ENCODE measurements at regions not wholly inside any gene's neighbourhood (a gene's known extent, or its start where the extent isn't known, plus 50 kb on each side); places are given as distances from the start of the nearest gene placed in this dataset.
A peak's percentile ranks its signal among the peaks of the same experiment; 100 is the strongest.
"Not testable (repeated sequence)": the region's sequence is repeated elsewhere in the genome, so short reads cannot be mapped to it uniquely, and the experiment has no call there.

- DNase-seq (ENCODE audit: low read depth): not testable (repeated sequence)
These were observed 915.3 kb upstream of the CRIM1 start for GRCh38 chr2:35440308-35440707.

GRCh38 chr2:35436893-35437292, 918.7 kb upstream of the CRIM1 start:
- DNase-seq (ENCODE audit: low read depth): not testable (repeated sequence)

GRCh38 chr2:35428548-35428947, 927.0 kb upstream of the CRIM1 start:
- peak; percentile 9 for DNase-seq (ENCODE audit: low read depth)

GRCh38 chr2:35421485-35421884, 934.1 kb upstream of the CRIM1 start:
- DNase-seq (ENCODE audit: low read depth): no peak

- no peak for DNase-seq (ENCODE audit: low read depth)
These were observed 938.3 kb upstream of the CRIM1 start for GRCh38 chr2:35417293-35417692.

GRCh38 chr2:35416391-35417140, 939.0 kb upstream of the CRIM1 start:
- no peak for DNase-seq (ENCODE audit: low read depth)

GRCh38 chr2:35415942-35416341, 939.6 kb upstream of the CRIM1 start:
- no peak for DNase-seq (ENCODE audit: low read depth)

GRCh38 chr2:35415282-35415681, 940.3 kb upstream of the CRIM1 start:
- DNase-seq (ENCODE audit: low read depth): no peak

- peak; percentile 35 for DNase-seq (ENCODE audit: low read depth)
These were observed 945.0 kb upstream of the CRIM1 start for GRCh38 chr2:35410431-35411061.

GRCh38 chr2:35409762-35410161, 945.8 kb upstream of the CRIM1 start:
- no peak for DNase-seq (ENCODE audit: low read depth)

- DNase-seq (ENCODE audit: low read depth): no peak
These were observed 947.3 kb upstream of the CRIM1 start for GRCh38 chr2:35408320-35408719.

- no peak for DNase-seq (ENCODE audit: low read depth)
These were observed 963.7 kb upstream of the CRIM1 start for GRCh38 chr2:35391736-35392442.

GRCh38 chr2:35378791-35379190, 976.8 kb upstream of the CRIM1 start:
- no peak for DNase-seq (ENCODE audit: low read depth)

- no peak for DNase-seq (ENCODE audit: low read depth)
These were observed 980.7 kb upstream of the CRIM1 start for GRCh38 chr2:35374845-35375244.

- DNase-seq (ENCODE audit: low read depth): no peak
These were observed 989.7 kb upstream of the CRIM1 start for GRCh38 chr2:35365859-35366258.

- no peak for DNase-seq (ENCODE audit: low read depth)
These were observed 999.2 kb upstream of the CRIM1 start for GRCh38 chr2:35356332-35356731.

GRCh38 chr2:35355056-35355455, 1000.5 kb upstream of the CRIM1 start:
- no peak for DNase-seq (ENCODE audit: low read depth)

- no peak for DNase-seq (ENCODE audit: low read depth)
These were observed 1008.0 kb upstream of the CRIM1 start for GRCh38 chr2:35347561-35347960.

GRCh38 chr2:35343135-35343534, 1012.4 kb upstream of the CRIM1 start:
- no peak for DNase-seq (ENCODE audit: low read depth)

GRCh38 chr2:35339211-35339610, 1016.4 kb upstream of the CRIM1 start:
- no peak for DNase-seq (ENCODE audit: low read depth)

- no peak for DNase-seq (ENCODE audit: low read depth)
These were observed 1017.7 kb upstream of the CRIM1 start for GRCh38 chr2:35337922-35338321.

- DNase-seq (ENCODE audit: low read depth): no peak
These were observed 1041.5 kb upstream of the CRIM1 start for GRCh38 chr2:35314049-35314448.

- no peak for DNase-seq (ENCODE audit: low read depth)
These were observed 1054.2 kb upstream of the CRIM1 start for GRCh38 chr2:35301369-35301768.
